K562 (cell line): ENCODE measurements at regions not wholly inside any gene's neighbourhood (a gene's known extent, or its start where the extent isn't known, plus 50 kb on each side); places are given as distances from the start of the nearest gene placed in this dataset.
A peak's percentile ranks its signal among the peaks of the same experiment; 100 is the strongest.

Experiments
- BCOR ChIP-seq: fragments of 450-650 bp; IDR thresholded peaks from 2 replicates; pipeline ENCODE4 v1.6.1; 2016
- CBX3 ChIP-seq, 2 experiments: IDR thresholded peaks; 1 replicate in 1 of 2; 2 replicates in 1 of 2; pipeline ENCODE4 v1.6.1; 2012; ENCODE audit warnings: inconsistent platforms in 2 of 2, low read length in 2 of 2, borderline replicate concordance in 1 of 2, control low read depth in 1 of 2
- CC2D1A ChIP-seq: fragments of 450-650 bp; IDR thresholded peaks from 2 replicates; pipeline ENCODE4 v1.6.1; 2017; ENCODE audit warnings: mild to moderate bottlenecking
- FIP1L1 ChIP-seq: fragments of 200-400 bp; formaldehyde crosslinking; IDR thresholded peaks from 2 replicates; pipeline ENCODE4 v1.6.1; 2018; ENCODE audit warnings: mild to moderate bottlenecking, low read depth, low read length; ENCODE audit not compliant: poor library complexity, severe bottlenecking
- FUS ChIP-seq: fragments of 200-400 bp; formaldehyde crosslinking; optimal IDR thresholded peaks from 2 replicates; pipeline ENCODE3; 2017; ENCODE audit warnings: low read depth, low read length
- HNRNPK ChIP-seq: fragments of 200-400 bp; formaldehyde crosslinking; IDR thresholded peaks from one replicate; pipeline ENCODE4 v1.6.1; 2018; ENCODE audit warnings: mild to moderate bottlenecking, low read depth, low read length; ENCODE audit not compliant: poor library complexity, severe bottlenecking
- NONO ChIP-seq, 2 experiments: fragments of 200-400 bp in 1 of 2; fragments of 450-650 bp in 1 of 2; formaldehyde crosslinking in 1 of 2; IDR thresholded peaks; 2 replicates each; pipeline ENCODE4 v1.6.1; 2017; ENCODE audit warnings: low read depth in 2 of 2, mild to moderate bottlenecking in 2 of 2, moderate library complexity in 2 of 2, low read length in 1 of 2
- TF ChIP-seq, protein P1 (sequence below): fragments of 450-650 bp; IDR thresholded peaks from 2 replicates; pipeline ENCODE4 v1.6.1; 2014; ENCODE audit warnings: low read depth, mild to moderate bottlenecking, moderate library complexity, borderline replicate concordance
- TF ChIP-seq, protein P2 (sequence below): fragments of 450-650 bp; IDR thresholded peaks from 2 replicates; pipeline ENCODE4 v1.6.1; 2016; ENCODE audit warnings: mild to moderate bottlenecking

DNA sequence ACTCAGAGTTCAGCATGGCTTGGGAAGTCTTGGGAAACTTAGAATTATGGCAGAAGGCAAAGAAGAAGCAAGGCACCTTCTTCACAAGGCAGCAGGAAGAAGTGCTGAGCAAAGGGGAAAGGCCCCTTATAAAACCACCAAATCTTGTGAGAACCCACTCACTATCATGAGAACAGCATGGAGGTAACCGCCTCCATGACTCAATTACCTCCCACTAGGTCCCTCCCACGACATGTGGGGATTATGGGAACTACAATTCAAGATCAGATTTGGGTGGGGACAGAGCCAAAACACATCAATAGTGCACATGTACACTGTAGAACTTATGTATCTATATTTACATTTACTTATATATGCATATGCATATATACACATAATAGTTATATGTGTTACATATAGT is 565.3 kb upstream of the NR2F2 start (continued):
- TF ChIP-seq NONO (IDR thresholded peaks at IDR 0.05; ENCODE audit: low read depth in 2 of 2, low read length in 1 of 2) (no peak), CC2D1A (peak; percentile 83), BCOR (no peak), CBX3 (IDR thresholded peaks at IDR 0.05; ENCODE audit: borderline replicate concordance in 1 of 2, low read length in 2 of 2) (0 out of 3 replicates have a peak, but pooled peaks of 1 of the 2 experiments have one; percentile 44), HNRNPK (no peak), FUS (no peak), FIP1L1 (no peak)
- TF ChIP-seq, protein P1, sequence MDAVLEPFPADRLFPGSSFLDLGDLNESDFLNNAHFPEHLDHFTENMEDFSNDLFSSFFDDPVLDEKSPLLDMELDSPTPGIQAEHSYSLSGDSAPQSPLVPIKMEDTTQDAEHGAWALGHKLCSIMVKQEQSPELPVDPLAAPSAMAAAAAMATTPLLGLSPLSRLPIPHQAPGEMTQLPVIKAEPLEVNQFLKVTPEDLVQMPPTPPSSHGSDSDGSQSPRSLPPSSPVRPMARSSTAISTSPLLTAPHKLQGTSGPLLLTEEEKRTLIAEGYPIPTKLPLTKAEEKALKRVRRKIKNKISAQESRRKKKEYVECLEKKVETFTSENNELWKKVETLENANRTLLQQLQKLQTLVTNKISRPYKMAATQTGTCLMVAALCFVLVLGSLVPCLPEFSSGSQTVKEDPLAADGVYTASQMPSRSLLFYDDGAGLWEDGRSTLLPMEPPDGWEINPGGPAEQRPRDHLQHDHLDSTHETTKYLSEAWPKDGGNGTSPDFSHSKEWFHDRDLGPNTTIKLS: no peak
- TF ChIP-seq, protein P2, sequence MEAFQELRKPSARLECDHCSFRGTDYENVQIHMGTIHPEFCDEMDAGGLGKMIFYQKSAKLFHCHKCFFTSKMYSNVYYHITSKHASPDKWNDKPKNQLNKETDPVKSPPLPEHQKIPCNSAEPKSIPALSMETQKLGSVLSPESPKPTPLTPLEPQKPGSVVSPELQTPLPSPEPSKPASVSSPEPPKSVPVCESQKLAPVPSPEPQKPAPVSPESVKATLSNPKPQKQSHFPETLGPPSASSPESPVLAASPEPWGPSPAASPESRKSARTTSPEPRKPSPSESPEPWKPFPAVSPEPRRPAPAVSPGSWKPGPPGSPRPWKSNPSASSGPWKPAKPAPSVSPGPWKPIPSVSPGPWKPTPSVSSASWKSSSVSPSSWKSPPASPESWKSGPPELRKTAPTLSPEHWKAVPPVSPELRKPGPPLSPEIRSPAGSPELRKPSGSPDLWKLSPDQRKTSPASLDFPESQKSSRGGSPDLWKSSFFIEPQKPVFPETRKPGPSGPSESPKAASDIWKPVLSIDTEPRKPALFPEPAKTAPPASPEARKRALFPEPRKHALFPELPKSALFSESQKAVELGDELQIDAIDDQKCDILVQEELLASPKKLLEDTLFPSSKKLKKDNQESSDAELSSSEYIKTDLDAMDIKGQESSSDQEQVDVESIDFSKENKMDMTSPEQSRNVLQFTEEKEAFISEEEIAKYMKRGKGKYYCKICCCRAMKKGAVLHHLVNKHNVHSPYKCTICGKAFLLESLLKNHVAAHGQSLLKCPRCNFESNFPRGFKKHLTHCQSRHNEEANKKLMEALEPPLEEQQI: peak; percentile 67; the same call in 1 of the 2 replicates
